ENCODE measurements at regions not wholly inside any gene's neighbourhood (a gene's known extent, or its start where the extent isn't known, plus 50 kb on each side); places are given as distances from the start of the nearest gene placed in this dataset.
A peak's percentile ranks its signal among the peaks of the same experiment; 100 is the strongest.

- no peak for DNase-seq (ENCODE audit: low read depth)
Measured at GRCh38 chr6:11427091-11427722, 110.3 kb upstream of the TMEM170B start.

GRCh38 chr6:11426571-11426970 lies 111.0 kb upstream of the TMEM170B start:
- DNase-seq (ENCODE audit: low read depth): peak; percentile 42

DNA sequence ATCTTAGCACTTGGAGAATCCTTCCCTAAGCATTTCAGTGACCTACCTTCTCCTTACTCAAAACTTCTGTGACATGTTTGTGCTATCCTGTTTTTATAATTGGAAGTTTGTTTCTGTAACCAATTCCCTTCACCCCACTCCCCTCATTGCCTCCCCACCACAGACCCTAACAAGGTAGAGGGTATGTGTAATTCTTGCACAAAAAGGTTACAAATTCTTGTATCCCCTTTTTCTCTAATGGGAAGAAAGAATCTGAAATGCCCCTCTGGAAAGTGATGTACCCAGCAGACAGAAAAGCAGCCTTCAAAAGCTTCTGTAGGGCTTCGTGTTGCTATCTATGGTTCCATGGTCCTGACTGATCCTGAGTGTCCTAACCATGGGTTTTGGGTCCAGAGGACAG lies 111.7 kb upstream of the TMEM170B start:
- no peak for DNase-seq (ENCODE audit: low read depth)

DNA sequence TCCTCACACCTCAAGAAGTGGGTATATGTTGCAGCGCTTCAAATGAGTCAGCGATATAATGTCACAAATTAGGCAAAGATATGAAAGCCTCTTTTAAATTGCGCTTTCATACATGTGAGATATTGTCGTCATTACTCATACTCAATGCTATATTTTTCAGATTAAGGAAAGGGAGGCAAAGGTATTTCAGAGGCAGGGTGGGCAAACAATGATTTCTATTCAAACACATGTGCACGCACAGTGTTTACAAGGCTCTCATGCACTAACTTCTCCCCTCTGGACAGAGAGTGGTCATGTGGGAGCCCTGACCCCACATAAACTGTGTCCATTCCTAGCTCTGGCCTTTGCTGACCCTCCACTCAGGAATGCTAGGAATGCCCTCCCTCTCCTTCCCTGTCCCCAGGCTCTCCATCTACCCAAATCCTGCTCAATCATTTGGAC lies 112.1 kb upstream of the TMEM170B start:
- no peak for DNase-seq (ENCODE audit: low read depth)

GRCh38 chr6:11424395-11425034 lies 113.0 kb upstream of the TMEM170B start:
- no peak for DNase-seq (ENCODE audit: low read depth)

GRCh38 chr6:11423667-11424066 lies 113.9 kb upstream of the TMEM170B start:
- DNase-seq (ENCODE audit: low read depth): no peak

- DNase-seq (ENCODE audit: low read depth): peak; percentile 74
Measured at GRCh38 chr6:11423072-11423471, 114.5 kb upstream of the TMEM170B start.

- no peak for DNase-seq (ENCODE audit: low read depth)
Measured at GRCh38 chr6:11419763-11420453, 117.6 kb upstream of the TMEM170B start.

GRCh38 chr6:11418290-11418905 lies 119.2 kb upstream of the TMEM170B start:
- no peak for DNase-seq (ENCODE audit: low read depth)

DNA sequence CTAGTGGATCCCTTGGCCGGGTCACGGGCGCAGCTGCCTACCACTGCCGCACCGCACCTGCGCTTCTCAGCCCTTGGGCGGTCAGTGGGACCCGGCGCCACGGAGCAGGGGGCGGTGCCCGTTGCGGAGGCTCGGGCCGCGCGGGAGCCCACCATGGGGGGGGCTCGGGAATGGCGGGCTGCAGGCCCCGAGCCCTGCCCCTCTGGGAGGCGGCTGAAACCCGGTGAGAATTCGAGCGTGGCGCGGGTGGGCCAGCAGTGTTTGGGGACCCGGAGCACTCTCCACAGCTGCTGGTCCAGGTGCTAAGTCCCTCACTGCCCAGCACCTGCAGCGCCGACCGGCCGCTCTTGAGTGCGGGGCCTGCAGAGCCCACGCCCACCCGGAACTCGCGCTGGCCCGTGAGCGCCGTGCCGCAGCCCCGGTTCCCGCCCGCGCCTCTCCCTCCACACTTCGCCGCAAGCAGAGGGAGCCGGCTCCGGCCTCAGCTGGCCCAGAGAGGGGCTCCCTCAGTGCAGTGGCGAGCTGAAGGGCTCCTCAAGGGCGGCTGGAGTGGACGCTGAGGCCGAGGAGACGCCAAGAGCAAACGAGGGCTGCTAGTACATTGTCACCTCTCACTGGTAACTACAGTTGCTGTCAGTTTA lies 120.5 kb upstream of the TMEM170B start:
- DNase-seq (ENCODE audit: low read depth): no peak

DNA sequence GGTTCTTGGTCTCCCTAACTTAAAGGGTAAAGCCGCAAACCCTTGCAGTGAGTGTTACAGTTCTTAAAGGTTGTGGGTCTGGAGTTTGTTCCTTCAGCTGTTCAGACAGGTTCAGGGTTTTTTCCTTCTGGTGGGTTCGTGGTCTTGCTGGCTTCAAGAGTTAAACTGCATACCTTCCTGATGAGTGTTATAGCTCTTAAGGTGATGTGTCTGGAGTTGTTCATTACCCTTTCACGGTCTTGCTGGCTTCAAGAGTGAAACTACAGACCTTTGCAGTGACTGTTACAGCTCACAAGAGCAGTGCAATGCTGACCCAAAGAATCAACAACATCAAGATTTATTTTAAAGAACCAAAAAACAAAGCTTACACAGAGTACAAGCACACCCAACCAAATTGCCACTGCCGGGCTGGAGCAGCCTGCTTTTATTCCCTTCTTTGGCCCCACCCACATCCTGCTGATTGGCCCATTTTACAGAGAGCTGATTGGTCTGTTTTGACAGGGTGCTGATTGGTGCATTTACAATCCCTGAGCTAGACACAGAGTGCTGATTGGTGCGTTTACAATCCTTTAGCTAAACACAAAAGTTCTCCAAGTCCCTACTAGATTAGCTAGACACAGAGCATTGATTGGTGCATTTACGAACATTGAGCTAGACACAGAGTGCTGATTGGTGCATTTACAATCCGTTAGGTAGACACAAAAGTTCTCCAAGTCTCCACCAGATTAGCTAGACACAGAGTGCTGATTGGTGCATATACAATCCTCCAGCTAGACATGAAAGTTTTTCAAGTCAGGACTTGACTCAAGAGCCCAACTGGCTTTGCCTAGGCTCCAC lies 121.2 kb upstream of the TMEM170B start:
- DNase-seq (ENCODE audit: low read depth): peak; percentile 44

GRCh38 chr6:11415557-11415956 lies 122.0 kb upstream of the TMEM170B start:
- DNase-seq (ENCODE audit: low read depth): no peak

DNA sequence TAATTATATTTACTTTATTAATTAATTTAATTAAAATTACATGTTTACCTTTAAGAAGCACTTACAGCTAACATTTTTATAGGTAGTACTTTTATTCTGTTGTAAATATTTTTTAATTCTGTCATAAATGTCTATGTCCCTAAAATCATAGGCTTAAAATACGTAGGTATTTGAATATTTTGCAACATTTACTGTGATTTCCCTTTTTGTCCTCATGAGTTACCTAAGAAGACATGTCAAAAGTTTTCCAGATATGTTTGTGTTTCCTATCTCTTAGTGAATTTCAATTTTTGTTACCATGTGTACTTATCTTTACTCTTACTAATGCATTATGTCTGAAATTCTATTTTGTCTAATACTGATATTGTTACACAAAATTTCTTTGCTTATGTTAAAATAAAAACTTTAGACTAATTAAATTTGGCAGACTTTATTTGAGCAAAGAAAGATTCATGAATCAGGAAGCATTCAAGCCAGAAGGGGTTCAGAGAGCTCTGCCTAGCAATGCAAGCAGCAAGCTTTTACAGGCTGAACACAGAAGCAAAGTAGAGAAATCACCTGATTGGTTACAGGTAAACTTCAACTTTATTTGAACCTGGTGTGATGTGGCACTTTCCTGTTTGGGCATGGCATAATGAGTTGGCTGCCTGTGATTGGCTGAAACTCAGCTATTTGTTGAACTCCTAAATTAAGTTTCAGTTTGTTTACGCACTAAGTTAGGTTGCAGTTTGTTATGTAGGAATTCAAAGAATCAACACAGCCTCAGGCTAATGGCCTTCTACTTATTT lies 123.2 kb upstream of the TMEM170B start:
- peak; percentile 49 for DNase-seq (ENCODE audit: low read depth)

- peak; percentile 81 for DNase-seq (ENCODE audit: low read depth)
Measured at GRCh38 chr6:11413728-11414127, 123.8 kb upstream of the TMEM170B start.

DNA sequence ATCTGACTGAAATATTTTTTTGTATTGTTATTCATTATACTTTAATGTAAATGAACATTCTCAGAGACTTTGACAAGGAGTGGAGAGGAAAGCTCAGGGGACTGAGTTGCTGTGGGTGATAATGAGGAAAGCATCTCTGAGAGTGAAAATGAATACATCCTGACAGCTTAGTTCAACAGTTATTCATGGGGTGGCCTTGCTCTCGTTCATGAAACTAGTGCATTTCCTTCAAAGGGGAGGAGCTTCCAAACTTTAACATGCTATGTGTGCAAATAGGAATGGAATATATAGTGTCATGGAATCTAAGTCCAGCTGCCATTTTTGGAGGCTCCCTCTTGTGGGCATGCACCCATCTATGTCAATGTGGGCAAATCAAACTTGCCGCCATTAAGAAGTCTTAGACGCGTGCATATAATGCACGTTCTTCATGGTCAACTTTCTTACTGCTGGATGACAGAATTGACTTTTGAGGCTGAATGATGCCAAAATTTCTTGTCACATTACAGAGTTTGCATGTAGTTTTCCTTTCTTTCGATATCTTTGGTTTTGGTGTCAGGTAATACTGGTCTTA lies 124.3 kb upstream of the TMEM170B start:
- no peak for DNase-seq (ENCODE audit: low read depth)

GRCh38 chr6:11412616-11413015 lies 124.9 kb upstream of the TMEM170B start:
- no peak for DNase-seq (ENCODE audit: low read depth)

- peak; percentile 77 for DNase-seq (ENCODE audit: low read depth)
Measured at GRCh38 chr6:11412011-11412424, 125.5 kb upstream of the TMEM170B start.

DNA sequence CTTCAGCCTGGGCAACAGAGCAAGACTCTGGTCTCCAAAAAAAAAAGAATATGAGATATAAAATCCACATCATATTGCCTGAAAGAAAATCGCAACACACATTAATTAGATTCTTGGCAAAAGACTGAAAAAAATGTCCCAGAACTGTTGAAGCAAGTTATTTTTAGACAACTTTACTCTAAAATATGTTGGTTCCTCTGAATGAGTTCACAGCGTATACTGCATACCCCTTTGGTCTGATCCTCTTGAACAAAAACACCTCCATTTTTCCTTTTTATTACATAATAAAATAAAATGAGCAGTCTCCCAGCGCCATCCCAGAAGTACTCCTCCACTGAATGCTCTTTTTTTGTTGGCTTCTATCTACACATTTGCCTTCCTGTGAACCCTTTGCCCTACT lies 126.0 kb upstream of the TMEM170B start:
- DNase-seq (ENCODE audit: low read depth): no peak

- no peak for DNase-seq (ENCODE audit: low read depth)
Measured at GRCh38 chr6:11410539-11411307, 126.8 kb upstream of the TMEM170B start.

DNA sequence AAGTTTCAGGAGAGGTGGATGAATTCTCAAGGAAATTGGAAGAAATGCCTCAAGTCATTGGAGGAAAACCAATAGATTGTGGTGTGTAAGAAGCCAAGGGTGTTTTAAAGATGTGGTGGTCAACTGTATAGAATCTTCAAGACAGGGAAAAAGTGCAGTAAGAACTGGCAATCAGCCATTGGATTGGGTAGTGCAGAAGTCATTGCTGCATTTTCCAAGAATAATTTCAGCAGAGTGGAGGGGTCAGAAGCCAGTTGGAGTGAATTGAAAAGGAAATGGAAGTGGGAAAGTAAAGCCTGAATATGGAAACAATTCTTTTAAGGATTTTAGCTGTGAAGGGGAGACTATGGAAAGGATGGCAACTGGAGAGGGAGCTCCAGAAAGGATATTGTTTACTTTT lies 128.2 kb upstream of the TMEM170B start:
- DNase-seq (ENCODE audit: low read depth): no peak
